Kidney epithelial cell (primary cell): ENCODE measurements at regions not wholly inside any gene's neighbourhood (a gene's known extent, or its start where the extent isn't known, plus 50 kb on each side); places are given as distances from the start of the nearest gene placed in this dataset.

Source experiments
- DNase-seq: peaks from one replicate; pipeline ENCODE4 v3.0.0-alpha.2; 2010; ENCODE audit warnings: low read depth
- H3K27me3 ChIP-seq: 2 replicates; pipeline ENCODE4 v1.6.0; 2011; ENCODE audit warnings: low read length; ENCODE audit not compliant: control insufficient read depth, insufficient read depth
- H3K36me3 ChIP-seq: 2 replicates; pipeline ENCODE4 v1.5.1; 2011; ENCODE audit warnings: low read length; ENCODE audit not compliant: control insufficient read depth, insufficient read depth
- H3K4me3 ChIP-seq: 2 replicates; pipeline ENCODE4 v1.5.1; 2011; ENCODE audit warnings: low read depth, mild to moderate bottlenecking, control low read depth, low read length
- TF ChIP-seq, protein P1 (sequence below): IDR thresholded peaks from 2 replicates; pipeline ENCODE4 v1.5.1; 2011; ENCODE audit warnings: mild to moderate bottlenecking, moderate library complexity, low read length, control low read depth, inconsistent platforms; ENCODE audit not compliant: insufficient read depth, poor library complexity, severe bottlenecking

DNA sequence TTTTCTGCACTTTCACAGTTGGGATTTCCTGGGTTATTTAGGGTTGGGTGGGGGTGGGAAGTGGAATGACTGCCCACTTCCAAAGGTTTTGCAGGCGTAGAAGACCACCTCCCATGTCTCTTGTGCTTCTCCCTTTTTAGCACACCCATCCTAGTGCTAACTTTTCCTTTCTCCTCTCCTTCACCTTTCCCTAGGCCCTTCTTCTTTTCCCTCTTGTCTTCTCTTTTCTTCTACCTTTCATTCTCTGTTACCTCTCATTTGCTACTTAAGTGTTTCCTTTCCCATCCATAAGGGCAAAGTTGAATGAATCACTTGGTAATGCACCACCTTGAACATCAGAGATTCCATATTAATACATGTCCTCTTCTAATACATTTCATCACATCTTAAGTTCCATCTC is 105.0 kb upstream of the ZNF184 start:
- no peaks in the 10 kb centered on the region for H3K36me3 ChIP-seq
- TF ChIP-seq, protein P1, sequence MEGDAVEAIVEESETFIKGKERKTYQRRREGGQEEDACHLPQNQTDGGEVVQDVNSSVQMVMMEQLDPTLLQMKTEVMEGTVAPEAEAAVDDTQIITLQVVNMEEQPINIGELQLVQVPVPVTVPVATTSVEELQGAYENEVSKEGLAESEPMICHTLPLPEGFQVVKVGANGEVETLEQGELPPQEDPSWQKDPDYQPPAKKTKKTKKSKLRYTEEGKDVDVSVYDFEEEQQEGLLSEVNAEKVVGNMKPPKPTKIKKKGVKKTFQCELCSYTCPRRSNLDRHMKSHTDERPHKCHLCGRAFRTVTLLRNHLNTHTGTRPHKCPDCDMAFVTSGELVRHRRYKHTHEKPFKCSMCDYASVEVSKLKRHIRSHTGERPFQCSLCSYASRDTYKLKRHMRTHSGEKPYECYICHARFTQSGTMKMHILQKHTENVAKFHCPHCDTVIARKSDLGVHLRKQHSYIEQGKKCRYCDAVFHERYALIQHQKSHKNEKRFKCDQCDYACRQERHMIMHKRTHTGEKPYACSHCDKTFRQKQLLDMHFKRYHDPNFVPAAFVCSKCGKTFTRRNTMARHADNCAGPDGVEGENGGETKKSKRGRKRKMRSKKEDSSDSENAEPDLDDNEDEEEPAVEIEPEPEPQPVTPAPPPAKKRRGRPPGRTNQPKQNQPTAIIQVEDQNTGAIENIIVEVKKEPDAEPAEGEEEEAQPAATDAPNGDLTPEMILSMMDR, result no peak
- no peak overlapping the region for H3K4me3 ChIP-seq

DNA sequence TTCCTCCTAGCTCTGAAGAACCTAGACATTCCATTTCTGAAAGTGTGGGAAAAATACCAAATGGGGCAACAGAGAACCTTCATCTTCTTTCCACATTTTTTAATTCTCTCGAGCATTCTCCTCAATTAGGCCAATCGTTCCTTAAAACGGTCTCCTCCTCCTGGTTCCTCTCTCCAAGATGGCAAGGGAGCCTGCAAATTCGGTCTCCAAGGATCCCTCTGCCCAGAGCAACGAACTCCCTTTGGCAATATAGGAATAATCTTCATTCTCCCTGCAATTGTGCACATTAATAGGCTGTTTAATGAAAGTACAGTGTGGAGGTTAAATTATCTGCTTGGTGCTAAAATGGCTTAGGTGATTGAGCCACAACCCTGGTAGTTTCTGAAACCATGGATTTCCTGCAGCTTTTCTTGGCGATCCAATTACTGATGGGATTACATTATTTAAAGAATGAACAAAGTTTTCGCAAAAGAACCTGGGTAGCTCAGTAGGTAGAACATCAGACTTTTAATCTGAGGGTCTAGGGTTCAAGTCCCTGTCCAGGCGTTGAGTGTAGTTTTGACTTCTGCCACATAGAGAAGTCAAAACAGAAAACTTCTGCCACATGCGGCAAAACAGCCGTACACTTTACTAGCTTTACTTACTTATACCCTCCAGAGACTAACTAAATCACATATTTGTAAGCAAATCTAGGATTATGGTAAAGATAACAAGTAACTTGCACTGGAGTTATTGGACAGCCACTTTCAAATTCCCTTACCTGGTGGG is 102.9 kb upstream of the ZNF184 start:
- H3K4me3 ChIP-seq, result no peak overlapping the region
- no peaks in the 10 kb centered on the region for H3K27me3 ChIP-seq
- TF ChIP-seq, protein P1, result no peak
- no peak for DNase-seq
- H3K36me3 ChIP-seq, result no peaks in the 10 kb centered on the region

More for the DNA sequence above, 105.0 kb upstream of the ZNF184 start:
- no peak for DNase-seq
- peaks cover 2% of the 10 kb centered on the region for H3K27me3 ChIP-seq

GRCh38 chr6:27568226-27568897 is 95.5 kb upstream of the ZNF184 start:
- DNase-seq, result no peak
- TF ChIP-seq, protein P1, result no peak
- Histone ChIP-seq H3K4me3 (no peak overlapping the region), H3K27me3 (peaks cover 26% of the 10 kb centered on the region), H3K36me3 (no peaks in the 10 kb centered on the region)

- no peak for DNase-seq
- H3K27me3 ChIP-seq, result peaks cover 40% of the 10 kb centered on the region
- no peaks in the 10 kb centered on the region for H3K36me3 ChIP-seq
- TF ChIP-seq, protein P1, result no peak
- no peak overlapping the region for H3K4me3 ChIP-seq
Measured at GRCh38 chr6:27565839-27566779, 93.2 kb upstream of the ZNF184 start.

DNA sequence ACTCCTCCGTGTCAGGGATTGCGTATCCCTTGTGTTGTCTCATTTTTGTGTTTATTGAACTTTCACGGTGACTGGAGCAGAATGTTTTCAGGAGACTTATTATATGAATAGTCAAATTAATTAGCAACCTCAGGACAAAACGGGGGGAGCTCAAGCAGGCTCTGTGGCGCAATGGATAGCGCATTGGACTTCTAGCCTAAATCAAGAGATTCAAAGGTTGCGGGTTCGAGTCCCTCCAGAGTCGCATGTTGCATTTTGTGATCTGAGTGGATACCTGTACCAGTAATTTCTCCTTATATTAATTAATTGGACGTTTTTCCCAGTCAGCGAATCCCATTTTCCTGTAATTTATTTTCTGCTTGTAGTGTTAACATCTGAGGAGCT is 89.1 kb upstream of the ZNF184 start:
- H3K36me3 ChIP-seq, result no peaks in the 10 kb centered on the region
- TF ChIP-seq, protein P1, result no peak
- no peak for DNase-seq
- no peak overlapping the region for H3K4me3 ChIP-seq
- H3K27me3 ChIP-seq, result peaks cover 56% of the 10 kb centered on the region
